Neural progenitor cell (in vitro differentiated cells): ENCODE measurements at regions not wholly inside any gene's neighbourhood (a gene's known extent, or its start where the extent isn't known, plus 50 kb on each side); places are given as distances from the start of the nearest gene placed in this dataset.

ENCODE experiments used
- CTCF ChIP-seq: fragments of 200-600 bp; sonication (generic); IDR thresholded peaks from 2 replicates; pipeline ENCODE4 v1.5.1; 2017; ENCODE audit warnings: antibody characterized with exemption, mild to moderate bottlenecking
- EZH2 ChIP-seq: fragments of 200-600 bp; sonication (generic); IDR thresholded peaks from 2 replicates; pipeline ENCODE4 v1.6.1; 2017; ENCODE audit warnings: antibody characterized with exemption, mild to moderate bottlenecking, moderate library complexity

GRCh38 chr15:69829974-69830373, 267.7 kb downstream of the TLE3 start:
- no peak for TF ChIP-seq CTCF
- no peak for TF ChIP-seq EZH2
